ENCODE measurements at regions not wholly inside any gene's neighbourhood (a gene's known extent, or its start where the extent isn't known, plus 50 kb on each side); places are given as distances from the start of the nearest gene placed in this dataset.
A peak's percentile ranks its signal among the peaks of the same experiment; 100 is the strongest.

GRCh38 chr3:84666468-84666867, 292.3 kb upstream of the CADM2 start:
- Histone ChIP-seq H2AFZ (replicated peaks) (no peak overlapping the region), H3K9ac (no peak overlapping the region), H4K20me1 (ENCODE audit: low read depth) (no peaks in the 10 kb centered on the region), H3K9me3 (ENCODE audit: low read depth) (no peaks in the 10 kb centered on the region), H3K4me1 (no peaks in the 10 kb centered on the region), H3F3A (ENCODE audit: low read depth) (no peaks in the 10 kb centered on the region), H3K4me2 (no peak overlapping the region), H3K36me3 (no peaks in the 10 kb centered on the region), H3K27me3 (no peaks in the 10 kb centered on the region), H3K79me2 (ENCODE audit: low read depth) (no peaks in the 10 kb centered on the region), H3K27ac (no peak overlapping the region), H3K4me3 (no peak overlapping the region)
- Mint-ChIP-seq H3K4me1 (no peaks in the 10 kb centered on the region), H3K9me3 (peaks cover 2% of the 10 kb centered on the region), H3K27me3 (ENCODE audit: insufficient read depth, low read depth) (no peaks in the 10 kb centered on the region), H3K27ac (no peak overlapping the region), H3K4me3 (no peak overlapping the region), H3K36me3 (no peaks in the 10 kb centered on the region)
- TF ChIP-seq EZH2 (IDR thresholded peaks at IDR 0.05) (no peak), CTCF (IDR thresholded peaks at IDR 0.05) (no peak)
- no peak for DNase-seq (ENCODE audit: low spot score)

- Mint-ChIP-seq H3K36me3 (no peaks in the 10 kb centered on the region), H3K27ac (no peak overlapping the region), H3K9me3 (no peaks in the 10 kb centered on the region), H3K4me1 (no peaks in the 10 kb centered on the region), H3K4me3 (no peak overlapping the region), H3K27me3 (ENCODE audit: insufficient read depth, low read depth) (no peaks in the 10 kb centered on the region)
- H3K9me3 ChIP-seq (ENCODE audit: low read depth) = no peaks in the 10 kb centered on the region
- no peaks in the 10 kb centered on the region for H3K79me2 ChIP-seq (ENCODE audit: low read depth)
- no peak for DNase-seq (ENCODE audit: low spot score)
- H3K27me3 ChIP-seq = no peaks in the 10 kb centered on the region
- H3K27ac ChIP-seq = no peak overlapping the region
- no peaks in the 10 kb centered on the region for H3F3A ChIP-seq (ENCODE audit: low read depth)
- H3K4me1 ChIP-seq = no peaks in the 10 kb centered on the region
- no peak overlapping the region for H3K4me3 ChIP-seq
- H3K9ac ChIP-seq = no peak overlapping the region
- H4K20me1 ChIP-seq (ENCODE audit: low read depth) = no peaks in the 10 kb centered on the region
- TF ChIP-seq EZH2phosphoT487 (IDR thresholded peaks at IDR 0.05) (no peak), EZH2 (IDR thresholded peaks at IDR 0.05) (no peak), CTCF (IDR thresholded peaks at IDR 0.05) (no peak)
- H2AFZ ChIP-seq (replicated peaks) = no peak overlapping the region
- H3K4me2 ChIP-seq = no peak overlapping the region
- H3K36me3 ChIP-seq = no peaks in the 10 kb centered on the region
These were observed 279.6 kb upstream of the CADM2 start for GRCh38 chr3:84679211-84679610.

- no peaks in the 10 kb centered on the region for H3K79me2 ChIP-seq (ENCODE audit: low read depth)
- H3K27ac Mint-ChIP-seq = no peak overlapping the region
- H3K9me3 ChIP-seq (ENCODE audit: low read depth) = no peaks in the 10 kb centered on the region
- no peak overlapping the region for H3K4me3 Mint-ChIP-seq
- no peaks in the 10 kb centered on the region for H3K9me3 Mint-ChIP-seq
- no peaks in the 10 kb centered on the region for H3F3A ChIP-seq (ENCODE audit: low read depth)
- no peaks in the 10 kb centered on the region for H3K36me3 Mint-ChIP-seq
- H3K4me1 ChIP-seq = no peaks in the 10 kb centered on the region
- TF ChIP-seq EZH2phosphoT487 (IDR thresholded peaks at IDR 0.05) (no peak), EZH2 (IDR thresholded peaks at IDR 0.05) (no peak), CTCF (IDR thresholded peaks at IDR 0.05) (no peak)
- no peak for DNase-seq (ENCODE audit: low spot score)
- no peaks in the 10 kb centered on the region for H3K27me3 ChIP-seq
- H3K4me2 ChIP-seq = no peak overlapping the region
- H3K36me3 ChIP-seq = no peaks in the 10 kb centered on the region
- H2AFZ ChIP-seq (replicated peaks) = no peak overlapping the region
- no peak overlapping the region for H3K4me3 ChIP-seq
- no peak overlapping the region for H3K27ac ChIP-seq
- H3K4me1 Mint-ChIP-seq = no peaks in the 10 kb centered on the region
- H4K20me1 ChIP-seq (ENCODE audit: low read depth) = no peaks in the 10 kb centered on the region
- H3K9ac ChIP-seq = no peak overlapping the region
- H3K27me3 Mint-ChIP-seq (ENCODE audit: insufficient read depth, low read depth) = no peaks in the 10 kb centered on the region
These were observed 278.1 kb upstream of the CADM2 start for GRCh38 chr3:84680700-84681099.

GRCh38 chr3:84683493-84683892, 275.3 kb upstream of the CADM2 start:
- no peak overlapping the region for H3K9ac ChIP-seq
- no peaks in the 10 kb centered on the region for H3K4me1 Mint-ChIP-seq
- H3K79me2 ChIP-seq (ENCODE audit: low read depth) = no peaks in the 10 kb centered on the region
- no peaks in the 10 kb centered on the region for H3K27me3 Mint-ChIP-seq (ENCODE audit: insufficient read depth, low read depth)
- no peak overlapping the region for H3K27ac Mint-ChIP-seq
- no peak overlapping the region for H3K4me3 ChIP-seq
- peak overlapping the region; percentile 26 for H2AFZ ChIP-seq (replicated peaks)
- TF ChIP-seq EZH2 (IDR thresholded peaks at IDR 0.05) (no peak), EZH2phosphoT487 (IDR thresholded peaks at IDR 0.05) (no peak), CTCF (IDR thresholded peaks at IDR 0.05) (no peak)
- no peak overlapping the region for H3K27ac ChIP-seq
- no peaks in the 10 kb centered on the region for H3K36me3 Mint-ChIP-seq
- H3K4me3 Mint-ChIP-seq = no peak overlapping the region
- no peaks in the 10 kb centered on the region for H3F3A ChIP-seq (ENCODE audit: low read depth)
- H3K9me3 ChIP-seq (ENCODE audit: low read depth) = no peaks in the 10 kb centered on the region
- H3K27me3 ChIP-seq = no peaks in the 10 kb centered on the region
- H3K4me2 ChIP-seq = no peak overlapping the region
- H3K9me3 Mint-ChIP-seq = no peaks in the 10 kb centered on the region
- H3K36me3 ChIP-seq = no peaks in the 10 kb centered on the region
- H4K20me1 ChIP-seq (ENCODE audit: low read depth) = no peaks in the 10 kb centered on the region
- H3K4me1 ChIP-seq = no peaks in the 10 kb centered on the region
- DNase-seq (ENCODE audit: low spot score) = no peak

All from neural progenitor cell (in vitro differentiated cells).